ENCODE measurements at regions not wholly inside any gene's neighbourhood (a gene's known extent, or its start where the extent isn't known, plus 50 kb on each side); places are given as distances from the start of the nearest gene placed in this dataset.

DNA sequence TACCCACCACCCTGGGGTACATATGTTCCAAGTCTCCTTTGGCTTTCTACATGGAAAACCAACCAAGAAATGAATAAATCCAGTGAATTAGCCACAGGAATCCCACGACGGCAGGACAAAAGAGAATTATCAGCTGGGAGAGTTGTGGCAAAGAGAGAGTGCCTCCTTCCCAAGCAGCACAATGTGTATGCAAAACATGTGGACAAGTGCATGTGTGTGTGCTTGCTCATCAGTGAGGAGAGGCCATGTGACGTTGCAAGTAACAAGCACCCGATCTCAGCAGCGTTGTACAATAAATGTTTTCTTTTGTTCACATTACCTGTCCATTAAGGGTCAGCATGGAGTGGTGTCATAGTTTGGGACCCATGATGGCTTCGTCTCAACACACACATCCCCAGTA lies 50.0 kb upstream of the EMX2 start:
- no peaks in the 10 kb centered on the region for H3K79me2 ChIP-seq (ENCODE audit: control insufficient read depth, insufficient read depth, low read length)
- RAD21 ChIA-PET (ENCODE audit: unreplicated experiment), result interaction anchor here (1.0 to 2.6 kb wide), 4 partner anchors 13 to 61 kb away, joined by 3 to 14 read pairs (median 6); no protein-coding TSS in a partner anchor
- no peak overlapping the region for H3K4me2 ChIP-seq (ENCODE audit: control insufficient read depth, insufficient read depth)
- H3K9ac ChIP-seq (ENCODE audit: control insufficient read depth, insufficient read depth, low read length), result no peak overlapping the region
- H3K36me3 ChIP-seq (ENCODE audit: control insufficient read depth in 2 of 2, insufficient read depth in 2 of 2, low read length in 1 of 2), result no peaks in the 10 kb centered on the region
- POLR2A ChIA-PET, result no interaction called here
- H3K27me3 ChIP-seq (replicated peaks in 1 of 2; ENCODE audit: control insufficient read depth in 2 of 2, insufficient read depth in 2 of 2, low read length in 1 of 2), result peaks cover 0 to 3% of the 10 kb centered on the region in 2 experiments; a peak in 2 of 4 replicates
- H3K4me3 ChIP-seq, result no peak overlapping the region
- ATAC-seq, result peak; percentile 77
- intact Hi-C loops (cut with micrococcal nuclease; ENCODE audit: unreplicated experiment), result loop anchor here (5.0 to 10.0 kb wide), 2 partner anchors 275 to 932 kb away; no protein-coding TSS in a partner anchor
- DNase-seq (ENCODE audit: low read depth, low spot score), result no peak
- no peaks in the 10 kb centered on the region for H3K4me1 ChIP-seq (ENCODE audit: control insufficient read depth, insufficient read depth, low read length)
- H2AFZ ChIP-seq (ENCODE audit: control insufficient read depth, low read depth, low read length), result no peak overlapping the region
- H4K20me1 ChIP-seq (ENCODE audit: control insufficient read depth, insufficient read depth), result no peaks in the 10 kb centered on the region
- CTCF ChIA-PET, result interaction anchor here (0.7 to 3.3 kb wide), 6 partner anchors 50 to 749 kb away, joined by 3 to 23 read pairs (median 4); no protein-coding TSS in a partner anchor
- in situ Hi-C loops (cut with MboI), result loop anchor here (5.0 kb wide), 1 partner anchor 750 kb away; no protein-coding TSS in a partner anchor
- no TSS peak for BruUV-seq (replicated peaks)
- no peaks in the 10 kb centered on the region for H3K9me3 ChIP-seq (replicated peaks; ENCODE audit: control insufficient read depth, insufficient read depth, low read length)
- H3K27ac ChIP-seq (ENCODE audit: control insufficient read depth, insufficient read depth), result no peak overlapping the region
- peak; percentile 79 for FAIRE-seq
- SMC1A ChIA-PET (ENCODE audit: uncharacterized antibody, unreplicated experiment), result interaction anchor here (1.2 to 1.9 kb wide), 2 partner anchors 13 to 49 kb away, joined by 3 to 10 read pairs; no protein-coding TSS in a partner anchor
- WGBS (ENCODE audit: insufficient coverage, insufficient replicate concordance, low lambda C conversion rate, missing lambda C conversion rate), result 0% methylated on average over 6 of the region's 6 CpGs
- TF ChIP-seq SIN3A (IDR thresholded peaks at IDR 0.05; ENCODE audit: low read depth, low read length) (no peak), ESRRA (IDR thresholded peaks at IDR 0.05; ENCODE audit: low read length) (no peak), HDAC2 (IDR thresholded peaks at IDR 0.05) (no peak), JUND (IDR thresholded peaks at IDR 0.05; ENCODE audit: low read depth, low read length) (no peak), RAD51 (IDR thresholded peaks at IDR 0.05) (peak; percentile 74; the same call in 1 of the 2 replicates), TCF3 (IDR thresholded peaks at IDR 0.05; ENCODE audit: borderline replicate concordance, insufficient read depth, low read depth, low read length) (no peak), PAX8 (IDR thresholded peaks at IDR 0.05) (no peak), CBX5 (IDR thresholded peaks at IDR 0.05; ENCODE audit: low read depth) (no peak), YY1 (IDR thresholded peaks at IDR 0.05; ENCODE audit: low read depth, low read length) (no peak)
- TF ChIP-seq, protein P1, sequence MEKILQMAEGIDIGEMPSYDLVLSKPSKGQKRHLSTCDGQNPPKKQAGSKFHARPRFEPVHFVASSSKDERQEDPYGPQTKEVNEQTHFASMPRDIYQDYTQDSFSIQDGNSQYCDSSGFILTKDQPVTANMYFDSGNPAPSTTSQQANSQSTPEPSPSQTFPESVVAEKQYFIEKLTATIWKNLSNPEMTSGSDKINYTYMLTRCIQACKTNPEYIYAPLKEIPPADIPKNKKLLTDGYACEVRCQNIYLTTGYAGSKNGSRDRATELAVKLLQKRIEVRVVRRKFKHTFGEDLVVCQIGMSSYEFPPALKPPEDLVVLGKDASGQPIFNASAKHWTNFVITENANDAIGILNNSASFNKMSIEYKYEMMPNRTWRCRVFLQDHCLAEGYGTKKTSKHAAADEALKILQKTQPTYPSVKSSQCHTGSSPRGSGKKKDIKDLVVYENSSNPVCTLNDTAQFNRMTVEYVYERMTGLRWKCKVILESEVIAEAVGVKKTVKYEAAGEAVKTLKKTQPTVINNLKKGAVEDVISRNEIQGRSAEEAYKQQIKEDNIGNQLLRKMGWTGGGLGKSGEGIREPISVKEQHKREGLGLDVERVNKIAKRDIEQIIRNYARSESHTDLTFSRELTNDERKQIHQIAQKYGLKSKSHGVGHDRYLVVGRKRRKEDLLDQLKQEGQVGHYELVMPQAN (conservative IDR thresholded peaks at IDR 0.05), result no peak
- TF ChIP-seq, protein P2, sequence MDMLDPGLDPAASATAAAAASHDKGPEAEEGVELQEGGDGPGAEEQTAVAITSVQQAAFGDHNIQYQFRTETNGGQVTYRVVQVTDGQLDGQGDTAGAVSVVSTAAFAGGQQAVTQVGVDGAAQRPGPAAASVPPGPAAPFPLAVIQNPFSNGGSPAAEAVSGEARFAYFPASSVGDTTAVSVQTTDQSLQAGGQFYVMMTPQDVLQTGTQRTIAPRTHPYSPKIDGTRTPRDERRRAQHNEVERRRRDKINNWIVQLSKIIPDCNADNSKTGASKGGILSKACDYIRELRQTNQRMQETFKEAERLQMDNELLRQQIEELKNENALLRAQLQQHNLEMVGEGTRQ (IDR thresholded peaks at IDR 0.05; ENCODE audit: borderline replicate concordance, low read depth, low read length), result peak; percentile 14; the same call in 1 of the 2 replicates
- TF ChIP-seq, protein P3, sequence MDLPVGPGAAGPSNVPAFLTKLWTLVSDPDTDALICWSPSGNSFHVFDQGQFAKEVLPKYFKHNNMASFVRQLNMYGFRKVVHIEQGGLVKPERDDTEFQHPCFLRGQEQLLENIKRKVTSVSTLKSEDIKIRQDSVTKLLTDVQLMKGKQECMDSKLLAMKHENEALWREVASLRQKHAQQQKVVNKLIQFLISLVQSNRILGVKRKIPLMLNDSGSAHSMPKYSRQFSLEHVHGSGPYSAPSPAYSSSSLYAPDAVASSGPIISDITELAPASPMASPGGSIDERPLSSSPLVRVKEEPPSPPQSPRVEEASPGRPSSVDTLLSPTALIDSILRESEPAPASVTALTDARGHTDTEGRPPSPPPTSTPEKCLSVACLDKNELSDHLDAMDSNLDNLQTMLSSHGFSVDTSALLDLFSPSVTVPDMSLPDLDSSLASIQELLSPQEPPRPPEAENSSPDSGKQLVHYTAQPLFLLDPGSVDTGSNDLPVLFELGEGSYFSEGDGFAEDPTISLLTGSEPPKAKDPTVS (IDR thresholded peaks at IDR 0.05; ENCODE audit: low read depth, low read length), result no peak
- TF ChIP-seq, protein P4, sequence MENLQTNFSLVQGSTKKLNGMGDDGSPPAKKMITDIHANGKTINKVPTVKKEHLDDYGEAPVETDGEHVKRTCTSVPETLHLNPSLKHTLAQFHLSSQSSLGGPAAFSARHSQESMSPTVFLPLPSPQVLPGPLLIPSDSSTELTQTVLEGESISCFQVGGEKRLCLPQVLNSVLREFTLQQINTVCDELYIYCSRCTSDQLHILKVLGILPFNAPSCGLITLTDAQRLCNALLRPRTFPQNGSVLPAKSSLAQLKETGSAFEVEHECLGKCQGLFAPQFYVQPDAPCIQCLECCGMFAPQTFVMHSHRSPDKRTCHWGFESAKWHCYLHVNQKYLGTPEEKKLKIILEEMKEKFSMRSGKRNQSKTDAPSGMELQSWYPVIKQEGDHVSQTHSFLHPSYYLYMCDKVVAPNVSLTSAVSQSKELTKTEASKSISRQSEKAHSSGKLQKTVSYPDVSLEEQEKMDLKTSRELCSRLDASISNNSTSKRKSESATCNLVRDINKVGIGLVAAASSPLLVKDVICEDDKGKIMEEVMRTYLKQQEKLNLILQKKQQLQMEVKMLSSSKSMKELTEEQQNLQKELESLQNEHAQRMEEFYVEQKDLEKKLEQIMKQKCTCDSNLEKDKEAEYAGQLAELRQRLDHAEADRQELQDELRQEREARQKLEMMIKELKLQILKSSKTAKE (IDR thresholded peaks at IDR 0.05; ENCODE audit: low read depth, poor library complexity, severe bottlenecking), result no peak
- TF ChIP-seq, protein P5, sequence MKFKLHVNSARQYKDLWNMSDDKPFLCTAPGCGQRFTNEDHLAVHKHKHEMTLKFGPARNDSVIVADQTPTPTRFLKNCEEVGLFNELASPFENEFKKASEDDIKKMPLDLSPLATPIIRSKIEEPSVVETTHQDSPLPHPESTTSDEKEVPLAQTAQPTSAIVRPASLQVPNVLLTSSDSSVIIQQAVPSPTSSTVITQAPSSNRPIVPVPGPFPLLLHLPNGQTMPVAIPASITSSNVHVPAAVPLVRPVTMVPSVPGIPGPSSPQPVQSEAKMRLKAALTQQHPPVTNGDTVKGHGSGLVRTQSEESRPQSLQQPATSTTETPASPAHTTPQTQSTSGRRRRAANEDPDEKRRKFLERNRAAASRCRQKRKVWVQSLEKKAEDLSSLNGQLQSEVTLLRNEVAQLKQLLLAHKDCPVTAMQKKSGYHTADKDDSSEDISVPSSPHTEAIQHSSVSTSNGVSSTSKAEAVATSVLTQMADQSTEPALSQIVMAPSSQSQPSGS (IDR thresholded peaks at IDR 0.05; ENCODE audit: low read length), result no peak
